Endodermal cell (in vitro differentiated cells): ENCODE measurements at regions not wholly inside any gene's neighbourhood (a gene's known extent, or its start where the extent isn't known, plus 50 kb on each side); places are given as distances from the start of the nearest gene placed in this dataset.

Source experiments
- DNase-seq: peaks from one replicate; pipeline ENCODE4 v3.0.0-alpha.2; 2017
- H3K27ac ChIP-seq: 2 replicates; pipeline ENCODE4 v1.5.1; 2013; ENCODE audit warnings: mild to moderate bottlenecking, low read depth, low read length, moderate library complexity
- H3K27me3 ChIP-seq: 2 replicates; pipeline ENCODE4 v1.6.1; 2013; ENCODE audit warnings: mild to moderate bottlenecking, low read length, moderate library complexity; ENCODE audit not compliant: insufficient read depth, control insufficient read depth, poor library complexity, severe bottlenecking
- H3K36me3 ChIP-seq: 2 replicates; pipeline ENCODE4 v1.7.0; 2013; ENCODE audit warnings: mild to moderate bottlenecking, low read length, moderate library complexity; ENCODE audit not compliant: control insufficient read depth, insufficient read depth
- H3K4me1 ChIP-seq: one replicate; pipeline ENCODE4 v1.7.0; 2013; ENCODE audit warnings: low read length; ENCODE audit not compliant: control insufficient read depth, insufficient read depth
- H3K4me3 ChIP-seq: 2 replicates; pipeline ENCODE4 v1.5.1; 2013; ENCODE audit warnings: mild to moderate bottlenecking, low read length, moderate library complexity
- H3K9ac ChIP-seq: 2 replicates; pipeline ENCODE4 v1.6.1; 2013; ENCODE audit warnings: mild to moderate bottlenecking, low read length, moderate library complexity; ENCODE audit not compliant: poor library complexity, severe bottlenecking; ENCODE audit errors: extremely low read depth
- H3K9me3 ChIP-seq: 2 replicates; pipeline ENCODE4 v1.6.1; 2013; ENCODE audit warnings: mild to moderate bottlenecking, low read length, moderate library complexity; ENCODE audit not compliant: control insufficient read depth
- H3K27ac Mint-ChIP-seq: 2 replicates; pipeline ENCODE4 v1.8.0; 2020; ENCODE audit warnings: mixed read lengths
- H3K27me3 Mint-ChIP-seq: 2 replicates; pipeline ENCODE4 v1.8.0; 2021; ENCODE audit warnings: mild to moderate bottlenecking, mixed read lengths; ENCODE audit not compliant: insufficient read depth
- H3K36me3 Mint-ChIP-seq: 2 replicates; pipeline ENCODE4 v1.8.0; 2020; ENCODE audit warnings: low read depth, mixed read lengths
- H3K4me1 Mint-ChIP-seq: 2 replicates; pipeline ENCODE4 v1.8.0; 2020; ENCODE audit warnings: mixed read lengths
- H3K4me3 Mint-ChIP-seq: 2 replicates; pipeline ENCODE4 v1.8.0; 2020; ENCODE audit warnings: mild to moderate bottlenecking, moderate library complexity, mixed read lengths
- H3K9me3 Mint-ChIP-seq: 2 replicates; pipeline ENCODE4 v1.8.0; 2020; ENCODE audit warnings: mild to moderate bottlenecking, mixed read lengths
- WGBS, 2 experiments: methylation state at CpG; one replicate each; pipeline versions ENCODE4 v1.1.5 to v1.1.7; 2013; ENCODE audit warnings: missing lambda C conversion rate in 2 of 2, mixed read lengths in 1 of 2; ENCODE audit not compliant: insufficient coverage in 1 of 2, insufficient read length in 1 of 2; 5-methylcytosine and 5-hydroxymethylcytosine counted together
- TF ChIP-seq, protein P1 (sequence below): fragments of 200-600 bp; sonication (generic); conservative IDR thresholded peaks from 2 replicates; pipeline ENCODE4 v1.5.0; 2021; ENCODE audit warnings: antibody characterized with exemption, mild to moderate bottlenecking

DNA sequence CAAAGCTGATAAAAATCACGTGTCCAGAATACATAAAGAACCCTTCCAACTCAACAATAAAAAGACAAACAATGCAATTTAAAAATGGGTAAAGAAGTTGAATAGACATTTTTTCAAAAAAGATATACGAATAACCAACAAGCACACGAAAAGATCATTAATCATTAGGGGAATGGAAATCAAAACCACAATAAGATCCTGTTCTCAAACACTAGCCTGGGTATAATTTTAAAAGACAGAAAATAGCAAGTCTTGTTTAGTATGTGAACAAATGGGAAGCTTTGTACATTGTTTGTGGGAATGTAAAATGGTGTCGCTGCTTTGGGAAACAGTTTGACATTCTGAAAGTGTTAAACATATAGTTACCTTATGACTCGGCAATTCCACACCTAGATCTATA, 86.3 kb upstream of the LMNTD1 start:
- Histone ChIP-seq H3K4me1 (no peaks in the 10 kb centered on the region), H3K9ac (no peak overlapping the region), H3K9me3 (peaks cover 18% of the 10 kb centered on the region), H3K27me3 (no peaks in the 10 kb centered on the region), H3K27ac (no peak overlapping the region), H3K36me3 (no peaks in the 10 kb centered on the region), H3K4me3 (no peak overlapping the region)
- Mint-ChIP-seq H3K27ac (no peak overlapping the region), H3K36me3 (peaks cover 9% of the 10 kb centered on the region), H3K4me1 (no peaks in the 10 kb centered on the region), H3K4me3 (no peak overlapping the region), H3K27me3 (peaks cover 12% of the 10 kb centered on the region), H3K9me3 (peaks cover 26% of the 10 kb centered on the region)
- no peak for DNase-seq
- TF ChIP-seq, protein P1, sequence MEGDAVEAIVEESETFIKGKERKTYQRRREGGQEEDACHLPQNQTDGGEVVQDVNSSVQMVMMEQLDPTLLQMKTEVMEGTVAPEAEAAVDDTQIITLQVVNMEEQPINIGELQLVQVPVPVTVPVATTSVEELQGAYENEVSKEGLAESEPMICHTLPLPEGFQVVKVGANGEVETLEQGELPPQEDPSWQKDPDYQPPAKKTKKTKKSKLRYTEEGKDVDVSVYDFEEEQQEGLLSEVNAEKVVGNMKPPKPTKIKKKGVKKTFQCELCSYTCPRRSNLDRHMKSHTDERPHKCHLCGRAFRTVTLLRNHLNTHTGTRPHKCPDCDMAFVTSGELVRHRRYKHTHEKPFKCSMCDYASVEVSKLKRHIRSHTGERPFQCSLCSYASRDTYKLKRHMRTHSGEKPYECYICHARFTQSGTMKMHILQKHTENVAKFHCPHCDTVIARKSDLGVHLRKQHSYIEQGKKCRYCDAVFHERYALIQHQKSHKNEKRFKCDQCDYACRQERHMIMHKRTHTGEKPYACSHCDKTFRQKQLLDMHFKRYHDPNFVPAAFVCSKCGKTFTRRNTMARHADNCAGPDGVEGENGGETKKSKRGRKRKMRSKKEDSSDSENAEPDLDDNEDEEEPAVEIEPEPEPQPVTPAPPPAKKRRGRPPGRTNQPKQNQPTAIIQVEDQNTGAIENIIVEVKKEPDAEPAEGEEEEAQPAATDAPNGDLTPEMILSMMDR: no peak
- 93% methylated on average over 5 of the region's 5 CpGs; no CpG with 5 or more reads in 1 of the 2 experiments for WGBS, 2 experiments

DNA sequence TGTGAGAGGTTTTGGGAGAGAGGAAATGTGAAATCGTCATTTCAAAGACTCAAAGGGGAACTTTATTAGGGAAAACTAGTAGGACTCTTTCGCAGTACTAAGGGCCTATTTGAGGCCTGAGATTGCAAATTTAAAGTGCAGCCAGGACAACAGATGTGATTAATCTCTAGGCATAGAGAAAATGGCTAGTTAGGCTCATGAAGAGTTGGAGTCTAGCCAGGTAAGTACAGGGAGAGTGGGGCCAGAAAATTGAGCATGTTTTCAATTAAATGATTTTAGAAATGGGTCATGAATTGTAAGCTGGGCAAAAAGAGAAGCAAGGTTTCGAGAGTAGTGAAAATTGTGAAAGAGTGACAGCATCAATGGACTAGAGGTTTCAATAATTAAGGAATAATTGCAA, 91.9 kb upstream of the LMNTD1 start:
- no peak overlapping the region for H3K9ac ChIP-seq
- Mint-ChIP-seq H3K9me3 (no peaks in the 10 kb centered on the region), H3K27ac (no peak overlapping the region), H3K36me3 (no peaks in the 10 kb centered on the region), H3K4me1 (peaks cover 22% of the 10 kb centered on the region), H3K4me3 (no peak overlapping the region), H3K27me3 (no peaks in the 10 kb centered on the region)
- TF ChIP-seq, protein P1: no peak
- H3K9me3 ChIP-seq: no peaks in the 10 kb centered on the region
- DNase-seq: no peak
- H3K4me3 ChIP-seq: no peak overlapping the region
- H3K27ac ChIP-seq: no peak overlapping the region
- WGBS, 2 experiments: 90 to 93% methylated on average over 3 of the region's 3 CpGs
- no peaks in the 10 kb centered on the region for H3K36me3 ChIP-seq
- no peaks in the 10 kb centered on the region for H3K27me3 ChIP-seq
- H3K4me1 ChIP-seq: peaks cover 6% of the 10 kb centered on the region

- peaks cover 22% of the 10 kb centered on the region for H3K4me1 Mint-ChIP-seq
- Histone ChIP-seq H3K27ac (no peak overlapping the region), H3K4me1 (peaks cover 6% of the 10 kb centered on the region), H3K9ac (no peak overlapping the region), H3K36me3 (no peaks in the 10 kb centered on the region), H3K4me3 (no peak overlapping the region), H3K27me3 (no peaks in the 10 kb centered on the region), H3K9me3 (no peaks in the 10 kb centered on the region)
- no peaks in the 10 kb centered on the region for H3K36me3 Mint-ChIP-seq
- no peak overlapping the region for H3K4me3 Mint-ChIP-seq
- TF ChIP-seq, protein P1: no peak
- no peaks in the 10 kb centered on the region for H3K27me3 Mint-ChIP-seq
- no peak for DNase-seq
- WGBS, 2 experiments: 94 to 100% methylated on average over 2 to 3 of the region's 4 CpGs
- no peaks in the 10 kb centered on the region for H3K9me3 Mint-ChIP-seq
- H3K27ac Mint-ChIP-seq: no peak overlapping the region
These were observed 92.3 kb upstream of the LMNTD1 start for GRCh38 chr12:25645427-25645826.
